ENCODE measurements at regions not wholly inside any gene's neighbourhood (a gene's known extent, or its start where the extent isn't known, plus 50 kb on each side); places are given as distances from the start of the nearest gene placed in this dataset.

- TF ChIP-seq, protein P1, sequence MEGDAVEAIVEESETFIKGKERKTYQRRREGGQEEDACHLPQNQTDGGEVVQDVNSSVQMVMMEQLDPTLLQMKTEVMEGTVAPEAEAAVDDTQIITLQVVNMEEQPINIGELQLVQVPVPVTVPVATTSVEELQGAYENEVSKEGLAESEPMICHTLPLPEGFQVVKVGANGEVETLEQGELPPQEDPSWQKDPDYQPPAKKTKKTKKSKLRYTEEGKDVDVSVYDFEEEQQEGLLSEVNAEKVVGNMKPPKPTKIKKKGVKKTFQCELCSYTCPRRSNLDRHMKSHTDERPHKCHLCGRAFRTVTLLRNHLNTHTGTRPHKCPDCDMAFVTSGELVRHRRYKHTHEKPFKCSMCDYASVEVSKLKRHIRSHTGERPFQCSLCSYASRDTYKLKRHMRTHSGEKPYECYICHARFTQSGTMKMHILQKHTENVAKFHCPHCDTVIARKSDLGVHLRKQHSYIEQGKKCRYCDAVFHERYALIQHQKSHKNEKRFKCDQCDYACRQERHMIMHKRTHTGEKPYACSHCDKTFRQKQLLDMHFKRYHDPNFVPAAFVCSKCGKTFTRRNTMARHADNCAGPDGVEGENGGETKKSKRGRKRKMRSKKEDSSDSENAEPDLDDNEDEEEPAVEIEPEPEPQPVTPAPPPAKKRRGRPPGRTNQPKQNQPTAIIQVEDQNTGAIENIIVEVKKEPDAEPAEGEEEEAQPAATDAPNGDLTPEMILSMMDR (IDR thresholded peaks at IDR 0.05), result no peak
- TF ChIP-seq POLR2A (IDR thresholded peaks at IDR 0.05), result no peak
These were observed 110.2 kb downstream of the PSMG1 start for GRCh38 chr21:39073063-39073462.

Data from body of pancreas (tissue), 4 donors.